Endothelial cell of umbilical vein (primary cell): ENCODE measurements at regions not wholly inside any gene's neighbourhood (a gene's known extent, or its start where the extent isn't known, plus 50 kb on each side); places are given as distances from the start of the nearest gene placed in this dataset.

ENCODE experiments used
- BruUV-seq: library from RNA; stranded (reverse); fragments of 400-500 nt; replicated peaks from 2 replicates; lab custom pipeline; 2021; lab: Mats Ljungman, UMichigan
- CTCF ChIA-PET: fragments of 300-600, 350-600 bp; sonication (Branson Sonifier 250); formaldehyde crosslinking; loops from one replicate; lab custom pipeline; 2021; ENCODE audit warnings: antibody characterized with exemption, inconsistent platforms; lab: Charles Lee
- POLR2A ChIA-PET: fragments of 300-600, 350-600 bp; sonication (Branson Sonifier 250); formaldehyde crosslinking; loops from one replicate; lab custom pipeline; 2021; ENCODE audit warnings: antibody characterized with exemption, inconsistent platforms; lab: Charles Lee
- DNase-seq: peaks from one replicate; pipeline ENCODE4 v3.0.0-alpha.2; 2011; ENCODE audit warnings: low read depth, low spot score
- FAIRE-seq: peaks from 2 replicates; lab custom pipeline; 2011; peaks lifted over from hg19 to GRCh38; lab: Jason Lieb, UNC
- H2AFZ ChIP-seq: 2 replicates; pipeline ENCODE4 v1.6.0; 2012; ENCODE audit warnings: low read depth, low read length, control low read depth, inconsistent platforms
- H3K27ac ChIP-seq: 2 replicates; pipeline ENCODE4 v1.5.1; 2011; ENCODE audit warnings: low read depth, mild to moderate bottlenecking, control low read depth, low read length, moderate library complexity; ENCODE audit not compliant: insufficient read depth
- H3K27me3 ChIP-seq, 2 experiments: 2 replicates each; pipeline versions ENCODE4 v1.6.0 to v1.6.1; 2011; ENCODE audit warnings: low read length in 2 of 2, mixed read lengths in 1 of 2; ENCODE audit not compliant: control insufficient read depth in 2 of 2, insufficient read depth in 2 of 2
- H3K36me3 ChIP-seq, 2 experiments: 2 replicates in 1 of 2; 3 replicates in 1 of 2; pipeline ENCODE4 v1.5.1; 2011; ENCODE audit warnings: low read length in 2 of 2, mild to moderate bottlenecking in 1 of 2, moderate library complexity in 1 of 2; ENCODE audit not compliant: control insufficient read depth in 2 of 2, insufficient read depth in 2 of 2; ENCODE audit errors: extremely low read depth in 1 of 2
- H3K4me1 ChIP-seq: 3 replicates; pipeline ENCODE4 v1.5.1; 2011; ENCODE audit warnings: mild to moderate bottlenecking, low read length; ENCODE audit not compliant: control insufficient read depth, insufficient read depth; ENCODE audit errors: extremely low read depth
- H3K4me2 ChIP-seq: 2 replicates; pipeline ENCODE4 v1.6.1; 2011; ENCODE audit warnings: low read length, control low read depth, mixed read lengths; ENCODE audit not compliant: insufficient read depth
- H3K4me3 ChIP-seq, 3 experiments: fragments of 200-600 bp in 1 of 3; sonication (generic), shearing (Covaris generic) in 1 of 3; replicated peaks in 1 of 3; 2 replicates each; pipeline ENCODE4 v1.5.1; 2011 to 2016; ENCODE audit warnings: control low read depth in 3 of 3, low read length in 3 of 3, mild to moderate bottlenecking in 2 of 3, inconsistent platforms in 1 of 3, low read depth in 1 of 3, moderate library complexity in 1 of 3; ENCODE audit not compliant: insufficient read depth in 1 of 3
- H3K79me2 ChIP-seq: 2 replicates; pipeline ENCODE4 v1.6.0; 2012; ENCODE audit warnings: low read length, inconsistent platforms; ENCODE audit not compliant: control insufficient read depth, insufficient read depth
- H3K9ac ChIP-seq: replicated peaks from 2 replicates; pipeline ENCODE3; 2011; ENCODE audit warnings: low read length, control low read depth; ENCODE audit not compliant: insufficient read depth; ENCODE audit errors: extremely low read depth
- H3K9me1 ChIP-seq: replicated peaks from 3 replicates; pipeline ENCODE4 v1.6.0; 2011; ENCODE audit warnings: mild to moderate bottlenecking, low read length; ENCODE audit not compliant: control insufficient read depth, insufficient read depth; ENCODE audit errors: extremely low read depth
- H3K9me3 ChIP-seq: replicated peaks from 2 replicates; pipeline ENCODE4 v1.5.1; 2012; ENCODE audit warnings: low read length, inconsistent platforms; ENCODE audit not compliant: control insufficient read depth, insufficient read depth
- H4K20me1 ChIP-seq: replicated peaks from 2 replicates; pipeline ENCODE3; 2011; ENCODE audit warnings: mild to moderate bottlenecking, low read length; ENCODE audit not compliant: control insufficient read depth, insufficient read depth; ENCODE audit errors: extremely low read depth
- CTCF ChIP-seq, 2 donors: IDR thresholded peaks; 1 replicate in 1 of 2; 2 replicates in 1 of 2; pipeline ENCODE4 v1.5.1; 2011; ENCODE audit warnings: low read length in 2 of 2, mild to moderate bottlenecking in 2 of 2, moderate library complexity in 2 of 2, control low read depth in 1 of 2, inconsistent platforms in 1 of 2, low read depth in 1 of 2; ENCODE audit not compliant: insufficient read depth in 1 of 2; ENCODE audit errors: extremely low read depth in 1 of 2
- EZH2 ChIP-seq: IDR thresholded peaks from 2 replicates; pipeline ENCODE4 v1.6.1; 2012; ENCODE audit warnings: borderline replicate concordance, low read depth, mild to moderate bottlenecking, moderate library complexity, low read length, inconsistent platforms; ENCODE audit not compliant: severe bottlenecking
- FOS ChIP-seq: IDR thresholded peaks from 2 replicates; pipeline ENCODE4 v1.6.1; 2011; ENCODE audit warnings: mild to moderate bottlenecking, low read length, moderate library complexity, borderline replicate concordance; ENCODE audit not compliant: insufficient read depth
- GATA2 ChIP-seq: IDR thresholded peaks from 2 replicates; pipeline ENCODE4 v1.7.0; 2011; ENCODE audit warnings: low read depth, mild to moderate bottlenecking, moderate library complexity, mixed read lengths, low read length; ENCODE audit not compliant: insufficient read length, insufficient read depth
- JUN ChIP-seq: IDR thresholded peaks from 2 replicates; pipeline ENCODE4 v1.6.1; 2011; ENCODE audit warnings: borderline replicate concordance, low read depth; ENCODE audit not compliant: insufficient read length, insufficient read depth
- MAX ChIP-seq: IDR thresholded peaks from 2 replicates; pipeline ENCODE4 v1.6.1; 2011; ENCODE audit not compliant: insufficient read depth, insufficient read length
- MYC ChIP-seq: IDR thresholded peaks from one replicate; pipeline ENCODE4 v1.6.1; 2011; ENCODE audit warnings: mild to moderate bottlenecking, low read depth, low read length
- POLR2A ChIP-seq: IDR thresholded peaks from 2 replicates; pipeline ENCODE4 v1.6.1; 2012; ENCODE audit warnings: low read depth, mild to moderate bottlenecking, control low read depth, low read length
- POLR2AphosphoS5 ChIP-seq: IDR thresholded peaks from 2 replicates; pipeline ENCODE4 v1.6.1; 2012; ENCODE audit warnings: low read depth, mild to moderate bottlenecking, control low read depth, low read length, moderate library complexity; ENCODE audit not compliant: insufficient read depth
- dilution Hi-C: fragments of 300-500 bp; cut with MboI; formaldehyde crosslinking; loops from one replicate; pipeline ENCODE4 v1.15.0; 2019; ENCODE audit warnings: low sequenced_read_pairs; ENCODE audit not compliant: extremely low pct_ligation_motif_present
- intact Hi-C: fragments of 100-400 bp; cut with micrococcal nuclease; formaldehyde crosslinking; loops from one replicate; pipeline ENCODE4 v1.10.0; 2022

GRCh38 chr3:76698136-76698706 is 341.7 kb upstream of the ROBO2 start:
- CTCF ChIA-PET = no interaction called here

More at GRCh38 chr3:76698136-76698706, 341.7 kb upstream of the ROBO2 start:
- TF ChIP-seq MAX (no peak), JUN (no peak), CTCF (IDR thresholded peaks at IDR 0.05; ENCODE audit: extremely low read depth in 1 of 2, insufficient read depth in 1 of 2, low read depth in 1 of 2, low read length in 2 of 2) (no peak), POLR2A (no peak), MYC (no peak), POLR2AphosphoS5 (no peak), EZH2 (no peak), FOS (no peak), GATA2 (no peak)
- Histone ChIP-seq H3K9ac (no peak overlapping the region), H4K20me1 (no peaks in the 10 kb centered on the region), H3K79me2 (no peaks in the 10 kb centered on the region), H3K4me3 (no peak overlapping the region), H3K9me1 (no peaks in the 10 kb centered on the region), H3K9me3 (peaks cover 2% of the 10 kb centered on the region), H3K36me3 (no peaks in the 10 kb centered on the region), H3K4me2 (no peak overlapping the region), H3K4me1 (no peaks in the 10 kb centered on the region), H3K27ac (no peak overlapping the region), H2AFZ (no peak overlapping the region), H3K27me3 (no peaks in the 10 kb centered on the region)
- dilution Hi-C loops = no loop called here
- intact Hi-C loops = no loop called here
- DNase-seq = no peak
- BruUV-seq = no TSS peak
- POLR2A ChIA-PET = no interaction called here
- FAIRE-seq = no peak
